OCI-LY7 (cell line): ENCODE measurements at regions not wholly inside any gene's neighbourhood (a gene's known extent, or its start where the extent isn't known, plus 50 kb on each side); places are given as distances from the start of the nearest gene placed in this dataset.

Experiments used
- BruUV-seq: library from RNA; stranded (reverse); fragments of 400-500 nt; replicated peaks from 2 replicates; lab custom pipeline; 2021; lab: Mats Ljungman, UMichigan
- CTCF ChIA-PET: fragments of 300-600 bp; sonication (Branson Sonifier 250); formaldehyde crosslinking; loops from one replicate; lab custom pipeline; 2022; ENCODE audit warnings: antibody characterized with exemption; ENCODE audit not compliant: unreplicated experiment; lab: Charles Lee
- POLR2A ChIA-PET: fragments of 300-600 bp; sonication (Branson Sonifier 250); formaldehyde crosslinking; loops from one replicate; lab custom pipeline; 2022; ENCODE audit warnings: antibody characterized with exemption; lab: Charles Lee
- DNase-seq: peaks from one replicate; pipeline ENCODE4 v3.0.0-alpha.2; 2015; ENCODE audit warnings: low spot score
- H2AFZ ChIP-seq: fragments of 200-600 bp; sonication (generic), shearing (Covaris generic); 2 replicates; pipeline ENCODE4 v1.6.1; 2014; ENCODE audit warnings: mild to moderate bottlenecking, antibody characterized with exemption, low read length, moderate library complexity
- H3K27ac ChIP-seq: fragments of 200-600 bp; sonication (generic); 2 replicates; pipeline ENCODE4 v1.5.1; 2014; ENCODE audit warnings: mixed run types, low read depth, mild to moderate bottlenecking, moderate library complexity, low read length, inconsistent platforms; ENCODE audit not compliant: poor library complexity, severe bottlenecking
- H3K36me3 ChIP-seq: fragments of 200-600 bp; sonication (generic); 2 replicates; pipeline ENCODE4 v1.6.1; 2014; ENCODE audit warnings: mild to moderate bottlenecking, antibody characterized with exemption, low read length, moderate library complexity, mixed read lengths; ENCODE audit not compliant: insufficient read depth
- H3K4me1 ChIP-seq: fragments of 200-600 bp; sonication (generic); 2 replicates; pipeline ENCODE4 v1.5.1; 2014; ENCODE audit warnings: mild to moderate bottlenecking, low read length; ENCODE audit not compliant: insufficient read depth, poor library complexity, severe bottlenecking
- H3K4me2 ChIP-seq: fragments of 200-600 bp; sonication (generic); 2 replicates; pipeline ENCODE4 v1.6.1; 2014; ENCODE audit warnings: mild to moderate bottlenecking, low read length
- H3K4me3 ChIP-seq: fragments of 200-600 bp; sonication (generic); 2 replicates; pipeline ENCODE4 v1.5.1; 2014; ENCODE audit warnings: mild to moderate bottlenecking, low read depth, low read length; ENCODE audit not compliant: poor library complexity, severe bottlenecking
- H3K79me2 ChIP-seq: fragments of 200-600 bp; sonication (generic); 2 replicates; pipeline ENCODE4 v1.6.1; 2016; ENCODE audit warnings: low read depth, mild to moderate bottlenecking, low read length, moderate library complexity, mixed read lengths; ENCODE audit not compliant: insufficient read depth
- H3K9me2 ChIP-seq: fragments of 200-600 bp; sonication (generic); 2 replicates; pipeline ENCODE4 v1.6.1; 2016; ENCODE audit warnings: mild to moderate bottlenecking, low read length, mixed read lengths; ENCODE audit not compliant: insufficient read depth
- H3K9me3 ChIP-seq: fragments of 200-600 bp; sonication (generic); 2 replicates; pipeline ENCODE4 v1.6.1; 2014; ENCODE audit warnings: mild to moderate bottlenecking, mixed run types, low read length, mixed read lengths
- H4K20me1 ChIP-seq: fragments of 200-600 bp; sonication (generic); 2 replicates; pipeline ENCODE4 v1.6.1; 2014; ENCODE audit warnings: mild to moderate bottlenecking, antibody characterized with exemption, low read length, moderate library complexity, mixed read lengths; ENCODE audit not compliant: insufficient read depth
- CTCF ChIP-seq: fragments of 200-600 bp; sonication (generic); conservative IDR thresholded peaks from 2 replicates; pipeline ENCODE4 v1.5.1; 2014; ENCODE audit warnings: mild to moderate bottlenecking, antibody characterized with exemption, low read length, moderate library complexity, mixed read lengths
- EZH2phosphoT487 ChIP-seq: fragments of 200-600 bp; sonication (generic); IDR thresholded peaks from 2 replicates; pipeline ENCODE4 v1.6.1; 2018; ENCODE audit warnings: low read depth, borderline replicate concordance, mild to moderate bottlenecking, mixed run types, antibody characterized with exemption, low read length, moderate library complexity, mixed read lengths
- intact Hi-C: fragments of 100-400 bp; cut with micrococcal nuclease; formaldehyde crosslinking; loops from one replicate; pipeline ENCODE4 v1.10.0; 2022; ENCODE audit not compliant: unreplicated experiment

- TF ChIP-seq CTCF (no peak), EZH2phosphoT487 (no peak)
- Histone ChIP-seq H3K9me2 (no peaks in the 10 kb centered on the region), H3K79me2 (no peaks in the 10 kb centered on the region), H3K4me3 (no peak overlapping the region), H3K4me1 (no peaks in the 10 kb centered on the region), H3K27ac (no peak overlapping the region), H4K20me1 (no peaks in the 10 kb centered on the region), H3K4me2 (no peak overlapping the region), H3K36me3 (no peaks in the 10 kb centered on the region), H2AFZ (no peak overlapping the region), H3K9me3 (no peaks in the 10 kb centered on the region)
- CTCF ChIA-PET = no interaction called here
- no TSS peak for BruUV-seq
- no peak for DNase-seq
- intact Hi-C loops = no loop called here
- POLR2A ChIA-PET = no interaction called here
Observed at GRCh38 chr9:108133680-108134079, 644.1 kb upstream of the KLF4 start.

GRCh38 chr9:108133101-108133500 lies 643.5 kb upstream of the KLF4 start:
- POLR2A ChIA-PET = no interaction called here
- Histone ChIP-seq H3K4me1 (no peaks in the 10 kb centered on the region), H4K20me1 (no peaks in the 10 kb centered on the region), H3K9me3 (no peaks in the 10 kb centered on the region), H3K79me2 (no peaks in the 10 kb centered on the region), H3K27ac (no peak overlapping the region), H2AFZ (no peak overlapping the region), H3K4me3 (no peak overlapping the region), H3K9me2 (no peaks in the 10 kb centered on the region), H3K4me2 (no peak overlapping the region), H3K36me3 (no peaks in the 10 kb centered on the region)
- TF ChIP-seq CTCF = no peak
- TF ChIP-seq EZH2phosphoT487 = no peak
- intact Hi-C loops = no loop called here
- BruUV-seq = no TSS peak
- DNase-seq = no peak
- CTCF ChIA-PET = no interaction called here

GRCh38 chr9:108130905-108131304 lies 641.3 kb upstream of the KLF4 start:
- intact Hi-C loops = no loop called here
- no peak overlapping the region for H2AFZ ChIP-seq
- no peaks in the 10 kb centered on the region for H4K20me1 ChIP-seq
- TF ChIP-seq CTCF = no peak
- no peak for TF ChIP-seq EZH2phosphoT487
- no peaks in the 10 kb centered on the region for H3K36me3 ChIP-seq
- H3K9me3 ChIP-seq = no peaks in the 10 kb centered on the region
- CTCF ChIA-PET = no interaction called here
- H3K4me3 ChIP-seq = no peak overlapping the region
- POLR2A ChIA-PET = interaction anchor here (0.5 kb wide), 1 partner anchor 1176 kb away, joined by 3 read pairs; no protein-coding TSS in a partner anchor
- no TSS peak for BruUV-seq
- no peaks in the 10 kb centered on the region for H3K79me2 ChIP-seq
- no peaks in the 10 kb centered on the region for H3K9me2 ChIP-seq
- no peaks in the 10 kb centered on the region for H3K4me1 ChIP-seq
- DNase-seq = no peak
- H3K4me2 ChIP-seq = no peak overlapping the region
- H3K27ac ChIP-seq = no peak overlapping the region
